A549 (cell line): ENCODE measurements at regions not wholly inside any gene's neighbourhood (a gene's known extent, or its start where the extent isn't known, plus 50 kb on each side); places are given as distances from the start of the nearest gene placed in this dataset.

ENCODE experiments used
- ATAC-seq, 2 experiments: fragments of 200-7000 bp in 1 of 2; fragments of >200 bp in 1 of 2; cut with Nextera tagmentation in 1 of 2; cut with Tn5 transposase in 1 of 2; 3 replicates each; pipeline versions ENCODE4 v1.8.0 to v1.9.1; 2018 to 2020; ENCODE audit warnings: mild to moderate bottlenecking in 1 of 2, moderate library complexity in 1 of 2
- CTCF ChIA-PET: fragments of 300-600 bp; sonication (Branson Sonifier 250); formaldehyde crosslinking; extraction: SDS; loops from one replicate; lab custom pipeline; 2021; ENCODE audit warnings: antibody characterized with exemption, inconsistent platforms; lab: Yijun Ruan, JAX
- POLR2A ChIA-PET: fragments of 350-600 bp; formaldehyde crosslinking; extraction: SDS; loops from one replicate; lab custom pipeline; 2021; ENCODE audit warnings: antibody characterized with exemption, inconsistent platforms; lab: Yijun Ruan, JAX
- DNase-seq, 2 experiments: peaks; one replicate each; pipeline versions ENCODE4 v3.0.0 to v3.0.0-alpha.2; 2011 to 2016; ENCODE audit warnings: low read depth in 1 of 2, low spot score in 1 of 2
- FAIRE-seq: peaks from 2 replicates; lab custom pipeline; 2011; peaks lifted over from hg19 to GRCh38; lab: Jason Lieb, UNC
- H3K27ac ChIP-seq, 2 experiments: fragments of >200 bp; sonication (Bioruptor Twin); formaldehyde crosslinking; 3 replicates each; pipeline ENCODE4 v1.5.1; 2016 to 2017
- H3K4me1 ChIP-seq: fragments of >200 bp; sonication (Bioruptor Twin); formaldehyde crosslinking; 3 replicates; pipeline ENCODE4 v1.6.1; 2016
- H3K4me2 ChIP-seq: fragments of >200 bp; sonication (Bioruptor Twin); formaldehyde crosslinking; 3 replicates; pipeline ENCODE4 v1.6.1; 2016
- H3K4me3 ChIP-seq: fragments of >200 bp; sonication (Bioruptor Twin); formaldehyde crosslinking; 3 replicates; pipeline ENCODE4 v1.5.1; 2016
- H3K9me3 ChIP-seq: fragments of >200 bp; sonication (Bioruptor Twin); formaldehyde crosslinking; 3 replicates; pipeline ENCODE4 v1.6.1; 2016
- BCL3 ChIP-seq: fragments of >200 bp; sonication (Bioruptor Twin); formaldehyde crosslinking; IDR thresholded peaks from 3 replicates; pipeline ENCODE4 v1.6.1; 2016
- CBX8 ChIP-seq: fragments of 200-600 bp; sonication (generic); IDR thresholded peaks from 2 replicates; pipeline ENCODE4 v1.6.1; 2016
- CHD4 ChIP-seq: fragments of 200-600 bp; sonication (generic); IDR thresholded peaks from 2 replicates; pipeline ENCODE4 v1.6.1; 2016; ENCODE audit warnings: antibody characterized with exemption, mild to moderate bottlenecking, borderline replicate concordance
- EHF ChIP-seq: fragments of 250-450 bp; sonication (Bioruptor Pico); IDR thresholded peaks from 2 replicates; pipeline ENCODE4 v1.5.0; 2020; ENCODE audit warnings: mild to moderate bottlenecking
- EHMT2 ChIP-seq: fragments of 200-600 bp; sonication (generic); IDR thresholded peaks from 2 replicates; pipeline ENCODE4 v1.6.1; 2016; ENCODE audit warnings: antibody characterized with exemption, low read depth, mild to moderate bottlenecking, moderate library complexity
- EP300 ChIP-seq, 2 experiments: fragments of >200 bp; sonication (Bioruptor Twin); formaldehyde crosslinking; IDR thresholded peaks; 2 replicates in 1 of 2; 3 replicates in 1 of 2; pipeline ENCODE4 v1.6.1; 2016 to 2017
- ESRRA ChIP-seq: fragments of 150-350 bp; IDR thresholded peaks from 2 replicates; pipeline ENCODE4 v1.6.1; 2014; ENCODE audit warnings: mild to moderate bottlenecking, low read length, borderline replicate concordance
- FOSB ChIP-seq: fragments of 250-450 bp; sonication (Bioruptor Pico); IDR thresholded peaks from 2 replicates; pipeline ENCODE4 v1.5.0; 2020; ENCODE audit warnings: mild to moderate bottlenecking, moderate library complexity
- HDAC2 ChIP-seq: fragments of 200-600 bp; sonication (generic); IDR thresholded peaks from 2 replicates; pipeline ENCODE4 v1.6.1; 2016
- HEYL ChIP-seq: fragments of 250-450 bp; sonication (Bioruptor Pico); IDR thresholded peaks from 2 replicates; pipeline ENCODE4 v1.8.0; 2021; ENCODE audit warnings: mild to moderate bottlenecking, moderate library complexity
- JUN ChIP-seq, 2 experiments: fragments of >200 bp; sonication (Bioruptor Twin); formaldehyde crosslinking; IDR thresholded peaks; 2 replicates in 1 of 2; 3 replicates in 1 of 2; pipeline ENCODE4 v1.6.1; 2016 to 2017
- KDM5A ChIP-seq: fragments of 200-600 bp; sonication (generic); IDR thresholded peaks from 2 replicates; pipeline ENCODE4 v1.6.1; 2016; ENCODE audit warnings: antibody characterized with exemption, mild to moderate bottlenecking
- MAFK ChIP-seq: fragments of 450-650 bp; IDR thresholded peaks from 2 replicates; pipeline ENCODE4 v1.6.1; 2014; ENCODE audit not compliant: partially characterized antibody
- MYC ChIP-seq: IDR thresholded peaks from 2 replicates; pipeline ENCODE4 v1.6.1; 2012; ENCODE audit warnings: mild to moderate bottlenecking, inconsistent platforms, low read length, improper control_type of control experiment, borderline replicate concordance
- NFE2L2 ChIP-seq: fragments of 150-350 bp; conservative IDR thresholded peaks from 2 replicates; pipeline ENCODE4 v1.6.1; 2014; ENCODE audit warnings: low read length
- NR3C1 ChIP-seq: fragments of >200 bp; sonication (Bioruptor Twin); formaldehyde crosslinking; IDR thresholded peaks from 3 replicates; pipeline ENCODE4 v1.6.1; 2017
- PHF8 ChIP-seq: fragments of 200-600 bp; sonication (generic); IDR thresholded peaks from 2 replicates; pipeline ENCODE4 v1.6.1; 2016; ENCODE audit warnings: low read depth, mild to moderate bottlenecking, antibody characterized with exemption, moderate library complexity, borderline replicate concordance
- POLR2A ChIP-seq: IDR thresholded peaks from 2 replicates; pipeline ENCODE4 v1.6.1; 2012; ENCODE audit warnings: mild to moderate bottlenecking, low read length
- RAD21 ChIP-seq, 2 experiments: fragments of >200 bp in 1 of 2; sonication (Bioruptor Twin) in 1 of 2; formaldehyde crosslinking in 1 of 2; IDR thresholded peaks in 1 of 2; conservative IDR thresholded peaks in 1 of 2; 2 replicates in 1 of 2; 3 replicates in 1 of 2; pipeline ENCODE4 v1.6.1; 2012 to 2018; ENCODE audit warnings: inconsistent platforms in 1 of 2
- RCOR1 ChIP-seq: fragments of 150-350 bp; IDR thresholded peaks from 2 replicates; pipeline ENCODE4 v1.6.1; 2014; ENCODE audit warnings: antibody characterized with exemption, low read length, low read depth
- RNF2 ChIP-seq: fragments of 200-600 bp; sonication (generic); IDR thresholded peaks from 2 replicates; pipeline ENCODE4 v1.6.1; 2016; ENCODE audit warnings: low read depth, mild to moderate bottlenecking, antibody characterized with exemption, moderate library complexity, borderline replicate concordance
- SMC3 ChIP-seq: fragments of >200 bp; sonication (Bioruptor Twin); formaldehyde crosslinking; IDR thresholded peaks from 3 replicates; pipeline ENCODE4 v1.6.1; 2018; ENCODE audit warnings: inconsistent platforms
- SREBF2 ChIP-seq: fragments of 450-650 bp; IDR thresholded peaks from 2 replicates; pipeline ENCODE4 v1.6.1; 2014; ENCODE audit warnings: mild to moderate bottlenecking, moderate library complexity
- USF2 ChIP-seq: fragments of 450-650 bp; IDR thresholded peaks from 2 replicates; pipeline ENCODE4 v1.6.1; 2014; ENCODE audit warnings: antibody characterized with exemption
- ZFP36 ChIP-seq: fragments of 450-650 bp; IDR thresholded peaks from 2 replicates; pipeline ENCODE4 v1.6.1; 2014; ENCODE audit warnings: borderline replicate concordance; ENCODE audit not compliant: partially characterized antibody
- ZNF302 ChIP-seq: fragments of 250-450 bp; sonication (Bioruptor Pico); IDR thresholded peaks from 2 replicates; pipeline ENCODE4 v1.9.0; 2021; ENCODE audit warnings: inconsistent platforms, mild to moderate bottlenecking, moderate library complexity
- WGBS: methylation state at CpG from one replicate; pipeline ENCODE4 v1.1.6; 2017; ENCODE audit errors: missing lambda C conversion rate; 5-methylcytosine and 5-hydroxymethylcytosine counted together
- TF ChIP-seq, protein P1 (sequence below): fragments of >200 bp; sonication (Bioruptor Twin); formaldehyde crosslinking; IDR thresholded peaks from 2 replicates; pipeline ENCODE4 v1.6.1; 2016
- TF ChIP-seq, protein P2 (sequence below): IDR thresholded peaks from 2 replicates; pipeline ENCODE4 v1.6.1; 2012
- TF ChIP-seq, protein P3 (sequence below): fragments of 250-450 bp; sonication (Bioruptor Pico); IDR thresholded peaks from 2 replicates; pipeline ENCODE4 v1.5.0; 2021; ENCODE audit warnings: mild to moderate bottlenecking, moderate library complexity, borderline replicate concordance
- TF ChIP-seq, protein P4 (sequence below): IDR thresholded peaks from 2 replicates; pipeline ENCODE4 v1.6.1; 2012; ENCODE audit warnings: low read depth, borderline replicate concordance

DNA sequence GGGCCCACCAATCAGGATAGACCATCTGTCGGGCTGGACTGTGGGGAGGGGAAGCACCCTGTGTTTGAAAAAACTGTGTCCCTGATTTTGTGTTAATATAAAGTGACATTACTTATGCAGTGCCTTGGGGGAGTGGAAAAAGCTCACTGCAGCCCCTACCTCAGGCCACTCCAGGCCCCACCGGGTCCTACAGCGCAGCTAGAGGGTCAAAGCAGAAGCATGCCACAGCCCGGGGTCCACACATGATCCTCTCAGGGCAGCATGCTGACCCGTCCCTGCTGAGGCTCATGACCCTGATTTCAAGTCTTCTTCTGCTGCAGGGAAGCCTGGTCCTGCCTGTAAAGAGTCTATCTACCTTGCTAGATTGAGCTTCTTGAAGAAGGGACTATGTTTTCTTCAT is 133.0 kb upstream of the PLCB4 start:
- FAIRE-seq (no peak), ATAC-seq (no peak), DNase-seq (no peak)
- Histone ChIP-seq H3K4me3 (no peak overlapping the region), H3K27ac (no peak overlapping the region), H3K9me3 (no peaks in the 10 kb centered on the region), H3K4me2 (no peak overlapping the region), H3K4me1 (no peaks in the 10 kb centered on the region)
- TF ChIP-seq POLR2A (no peak), BCL3 (no peak), EHF (CRISPR knock-in tag) (no peak), PHF8 (no peak), JUN (IDR thresholded peaks at IDR 0.05) (no peak), USF2 (no peak), EP300 (IDR thresholded peaks at IDR 0.05) (no peak), ZFP36 (no peak), RAD21 (conservative IDR thresholded peaks at IDR 0.05 in 1 of 2, IDR thresholded peaks at IDR 0.05 in 1 of 2) (no peak), ZNF302 (CRISPR knock-in tag) (no peak), SREBF2 (no peak), RCOR1 (no peak), CBX8 (no peak), MYC (no peak)
- TF ChIP-seq, protein P1, sequence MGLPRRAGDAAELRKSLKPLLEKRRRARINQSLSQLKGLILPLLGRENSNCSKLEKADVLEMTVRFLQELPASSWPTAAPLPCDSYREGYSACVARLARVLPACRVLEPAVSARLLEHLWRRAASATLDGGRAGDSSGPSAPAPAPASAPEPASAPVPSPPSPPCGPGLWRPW, result no peak
- ChIA-PET POLR2A (no interaction called here), CTCF (interaction anchor here (0.7 to 1.1 kb wide), 3 partner anchors 33 to 404 kb away, joined by 3 read pairs; no protein-coding TSS in a partner anchor)
- 43% methylated on average over 5 of the region's 5 CpGs for WGBS

- Histone ChIP-seq H3K9me3 (no peaks in the 10 kb centered on the region), H3K4me1 (no peaks in the 10 kb centered on the region), H3K27ac (no peak overlapping the region), H3K4me3 (no peak overlapping the region), H3K4me2 (no peak overlapping the region)
- POLR2A ChIA-PET, result no interaction called here
- ATAC-seq, result no peak
- DNase-seq, result no peak
- FAIRE-seq, result peak; percentile 28
- WGBS, result 65% methylated on average over 1 of the region's 1 CpG
- TF ChIP-seq NFE2L2 (no peak), EHMT2 (no peak), HEYL (CRISPR knock-in tag) (no peak), NR3C1 (no peak), PHF8 (no peak), SMC3 (no peak), ESRRA (no peak), MAFK (no peak), HDAC2 (no peak), KDM5A (no peak), CHD4 (no peak), FOSB (no peak), RNF2 (no peak)
- TF ChIP-seq, protein P2, sequence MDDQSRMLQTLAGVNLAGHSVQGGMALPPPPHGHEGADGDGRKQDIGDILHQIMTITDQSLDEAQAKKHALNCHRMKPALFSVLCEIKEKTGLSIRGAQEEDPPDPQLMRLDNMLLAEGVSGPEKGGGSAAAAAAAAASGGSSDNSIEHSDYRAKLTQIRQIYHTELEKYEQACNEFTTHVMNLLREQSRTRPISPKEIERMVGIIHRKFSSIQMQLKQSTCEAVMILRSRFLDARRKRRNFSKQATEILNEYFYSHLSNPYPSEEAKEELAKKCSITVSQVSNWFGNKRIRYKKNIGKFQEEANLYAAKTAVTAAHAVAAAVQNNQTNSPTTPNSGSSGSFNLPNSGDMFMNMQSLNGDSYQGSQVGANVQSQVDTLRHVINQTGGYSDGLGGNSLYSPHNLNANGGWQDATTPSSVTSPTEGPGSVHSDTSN, result no peak
- TF ChIP-seq, protein P3, sequence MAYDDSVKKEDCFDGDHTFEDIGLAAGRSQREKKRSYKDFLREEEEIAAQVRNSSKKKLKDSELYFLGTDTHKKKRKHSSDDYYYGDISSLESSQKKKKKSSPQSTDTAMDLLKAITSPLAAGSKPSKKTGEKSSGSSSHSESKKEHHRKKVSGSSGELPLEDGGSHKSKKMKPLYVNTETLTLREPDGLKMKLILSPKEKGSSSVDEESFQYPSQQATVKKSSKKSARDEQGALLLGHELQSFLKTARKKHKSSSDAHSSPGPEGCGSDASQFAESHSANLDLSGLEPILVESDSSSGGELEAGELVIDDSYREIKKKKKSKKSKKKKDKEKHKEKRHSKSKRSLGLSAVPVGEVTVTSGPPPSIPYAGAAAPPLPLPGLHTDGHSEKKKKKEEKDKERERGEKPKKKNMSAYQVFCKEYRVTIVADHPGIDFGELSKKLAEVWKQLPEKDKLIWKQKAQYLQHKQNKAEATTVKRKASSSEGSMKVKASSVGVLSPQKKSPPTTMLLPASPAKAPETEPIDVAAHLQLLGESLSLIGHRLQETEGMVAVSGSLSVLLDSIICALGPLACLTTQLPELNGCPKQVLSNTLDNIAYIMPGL, result no peak
- TF ChIP-seq, protein P4, sequence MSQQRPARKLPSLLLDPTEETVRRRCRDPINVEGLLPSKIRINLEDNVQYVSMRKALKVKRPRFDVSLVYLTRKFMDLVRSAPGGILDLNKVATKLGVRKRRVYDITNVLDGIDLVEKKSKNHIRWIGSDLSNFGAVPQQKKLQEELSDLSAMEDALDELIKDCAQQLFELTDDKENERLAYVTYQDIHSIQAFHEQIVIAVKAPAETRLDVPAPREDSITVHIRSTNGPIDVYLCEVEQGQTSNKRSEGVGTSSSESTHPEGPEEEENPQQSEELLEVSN, result no peak
- CTCF ChIA-PET, result interaction anchor here (0.6 to 1.0 kb wide), 3 partner anchors 11 to 130 kb away, joined by 3 to 4 read pairs (median 3); no protein-coding TSS in a partner anchor
These were observed 130.4 kb upstream of the PLCB4 start for GRCh38 chr20:8938532-8938931.
